Astrocyte of the spinal cord (primary cell): ENCODE measurements at regions not wholly inside any gene's neighbourhood (a gene's known extent, or its start where the extent isn't known, plus 50 kb on each side); places are given as distances from the start of the nearest gene placed in this dataset.
"Not testable (repeated sequence)": the region's sequence is repeated elsewhere in the genome, so short reads cannot be mapped to it uniquely, and the experiment has no call there.

Source experiments
- DNase-seq: peaks from one replicate; pipeline ENCODE4 v3.0.0; 2011; ENCODE audit warnings: low read depth, low spot score
- H3K4me3 ChIP-seq: 2 replicates; pipeline ENCODE4 v1.5.1; 2011; ENCODE audit warnings: low read depth, mild to moderate bottlenecking, low read length, moderate library complexity
- in situ Hi-C: cut with HindIII; loops from 2 replicates; pipeline ENCODE4 v1.10.0; 2017; ENCODE audit warnings: low sequenced_read_pairs
- TF ChIP-seq, protein P1 (sequence below): IDR thresholded peaks from 2 replicates; pipeline ENCODE4 v1.5.1; 2012; ENCODE audit warnings: low read depth, mild to moderate bottlenecking, low read length, inconsistent platforms

DNA sequence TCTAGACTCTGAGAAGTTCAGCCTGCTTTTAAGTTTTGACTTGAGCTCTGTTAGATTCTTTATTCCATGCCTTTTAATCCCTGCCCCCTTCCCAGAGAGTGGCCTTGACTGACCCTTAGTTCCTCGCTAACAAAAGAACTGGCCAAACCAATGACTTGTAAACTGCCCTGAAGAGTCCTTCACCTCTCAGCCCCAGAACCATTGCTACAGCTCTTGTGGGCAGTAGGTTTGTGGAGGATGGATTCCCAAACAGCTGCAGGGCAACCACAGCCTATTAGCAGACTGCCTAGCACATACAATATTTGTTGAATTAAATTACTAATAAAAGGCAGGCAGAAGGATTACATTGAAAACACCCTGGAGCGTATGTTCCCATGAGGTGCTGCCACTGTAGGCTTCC, 163.9 kb downstream of the MAIP1 start:
- TF ChIP-seq, protein P1, sequence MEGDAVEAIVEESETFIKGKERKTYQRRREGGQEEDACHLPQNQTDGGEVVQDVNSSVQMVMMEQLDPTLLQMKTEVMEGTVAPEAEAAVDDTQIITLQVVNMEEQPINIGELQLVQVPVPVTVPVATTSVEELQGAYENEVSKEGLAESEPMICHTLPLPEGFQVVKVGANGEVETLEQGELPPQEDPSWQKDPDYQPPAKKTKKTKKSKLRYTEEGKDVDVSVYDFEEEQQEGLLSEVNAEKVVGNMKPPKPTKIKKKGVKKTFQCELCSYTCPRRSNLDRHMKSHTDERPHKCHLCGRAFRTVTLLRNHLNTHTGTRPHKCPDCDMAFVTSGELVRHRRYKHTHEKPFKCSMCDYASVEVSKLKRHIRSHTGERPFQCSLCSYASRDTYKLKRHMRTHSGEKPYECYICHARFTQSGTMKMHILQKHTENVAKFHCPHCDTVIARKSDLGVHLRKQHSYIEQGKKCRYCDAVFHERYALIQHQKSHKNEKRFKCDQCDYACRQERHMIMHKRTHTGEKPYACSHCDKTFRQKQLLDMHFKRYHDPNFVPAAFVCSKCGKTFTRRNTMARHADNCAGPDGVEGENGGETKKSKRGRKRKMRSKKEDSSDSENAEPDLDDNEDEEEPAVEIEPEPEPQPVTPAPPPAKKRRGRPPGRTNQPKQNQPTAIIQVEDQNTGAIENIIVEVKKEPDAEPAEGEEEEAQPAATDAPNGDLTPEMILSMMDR = no peak
- H3K4me3 ChIP-seq = no peak overlapping the region
- DNase-seq = no peak
- in situ Hi-C loops = no loop called here

DNA sequence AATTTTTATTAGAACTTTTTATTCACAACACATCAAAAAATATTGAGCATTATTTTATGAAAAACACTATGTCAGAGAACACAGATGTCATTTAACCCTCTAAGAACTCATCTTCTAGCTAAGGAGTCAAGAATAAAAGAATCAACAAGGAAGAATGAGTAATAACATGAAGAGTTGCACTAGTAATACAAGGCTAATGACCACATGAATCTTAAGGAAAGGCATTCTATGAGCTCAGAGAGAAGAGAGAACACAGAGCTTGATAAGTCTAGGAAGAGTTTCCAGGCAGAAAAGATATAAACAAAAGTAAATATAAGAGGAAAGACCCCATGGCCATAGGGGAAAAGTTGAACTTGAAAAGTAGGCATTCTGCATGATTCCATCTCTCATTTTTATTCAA, 166.5 kb downstream of the MAIP1 start:
- DNase-seq = peak; percentile 23
- H3K4me3 ChIP-seq = no peak overlapping the region
- in situ Hi-C loops = no loop called here
- TF ChIP-seq, protein P1 = no peak

DNA sequence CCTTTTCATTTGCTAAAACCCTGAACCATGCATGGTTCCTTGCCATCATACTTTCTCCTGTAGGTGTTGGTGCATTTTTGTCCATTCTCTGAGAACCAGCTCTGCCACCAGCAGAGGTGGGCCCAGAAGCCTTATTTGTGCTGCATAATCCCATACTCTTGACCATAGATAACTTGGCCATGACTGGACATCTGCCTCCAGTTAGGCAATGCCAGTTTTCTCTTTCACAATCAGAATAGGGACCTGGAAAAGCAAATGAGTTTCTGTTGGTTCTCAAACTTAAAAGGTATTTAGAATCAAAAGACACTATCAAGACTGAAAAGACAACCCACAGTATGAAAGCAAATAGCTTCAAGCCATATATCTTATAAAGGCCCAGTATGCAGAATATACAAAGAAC, 167.3 kb downstream of the MAIP1 start:
- TF ChIP-seq, protein P1 = no peak
- in situ Hi-C loops = no loop called here
- H3K4me3 ChIP-seq = no peak overlapping the region
- DNase-seq = no peak

DNA sequence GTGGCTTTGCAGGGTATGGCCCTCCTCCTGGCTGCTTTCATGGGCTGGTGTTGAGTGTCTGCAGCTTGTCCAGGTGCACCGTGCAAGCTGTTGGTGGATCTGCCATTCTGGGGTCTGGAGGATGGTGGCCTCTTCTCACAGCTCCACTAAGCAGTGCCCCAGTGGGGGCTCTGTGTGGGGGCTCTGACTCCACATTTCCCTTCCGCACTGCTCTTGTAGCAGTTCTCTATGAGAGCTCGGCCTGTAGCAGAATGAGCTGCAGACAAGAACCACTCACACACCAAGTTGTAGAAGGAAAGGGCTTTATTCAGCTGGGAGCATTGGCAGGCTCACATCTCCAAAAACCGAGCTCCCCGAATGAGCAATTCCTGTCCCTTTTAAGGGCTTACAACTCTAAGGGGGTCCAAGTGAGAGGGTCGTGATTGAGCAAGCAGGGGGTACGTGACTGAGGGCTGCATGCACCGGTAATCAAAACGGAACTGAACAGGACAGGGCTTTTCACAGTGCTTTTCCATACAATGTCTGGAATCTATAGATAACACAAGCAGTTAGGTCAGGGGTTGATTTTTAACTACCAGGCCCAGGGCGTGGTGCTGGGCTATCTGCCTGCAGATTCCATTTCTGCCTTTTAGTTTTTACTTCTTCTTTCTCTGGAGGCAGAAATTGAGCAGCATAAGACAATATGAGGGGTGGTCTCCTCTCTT, 169.4 kb downstream of the MAIP1 start:
- in situ Hi-C loops, H3K4me3 ChIP-seq, DNase-seq: not testable (repeated sequence)

DNA sequence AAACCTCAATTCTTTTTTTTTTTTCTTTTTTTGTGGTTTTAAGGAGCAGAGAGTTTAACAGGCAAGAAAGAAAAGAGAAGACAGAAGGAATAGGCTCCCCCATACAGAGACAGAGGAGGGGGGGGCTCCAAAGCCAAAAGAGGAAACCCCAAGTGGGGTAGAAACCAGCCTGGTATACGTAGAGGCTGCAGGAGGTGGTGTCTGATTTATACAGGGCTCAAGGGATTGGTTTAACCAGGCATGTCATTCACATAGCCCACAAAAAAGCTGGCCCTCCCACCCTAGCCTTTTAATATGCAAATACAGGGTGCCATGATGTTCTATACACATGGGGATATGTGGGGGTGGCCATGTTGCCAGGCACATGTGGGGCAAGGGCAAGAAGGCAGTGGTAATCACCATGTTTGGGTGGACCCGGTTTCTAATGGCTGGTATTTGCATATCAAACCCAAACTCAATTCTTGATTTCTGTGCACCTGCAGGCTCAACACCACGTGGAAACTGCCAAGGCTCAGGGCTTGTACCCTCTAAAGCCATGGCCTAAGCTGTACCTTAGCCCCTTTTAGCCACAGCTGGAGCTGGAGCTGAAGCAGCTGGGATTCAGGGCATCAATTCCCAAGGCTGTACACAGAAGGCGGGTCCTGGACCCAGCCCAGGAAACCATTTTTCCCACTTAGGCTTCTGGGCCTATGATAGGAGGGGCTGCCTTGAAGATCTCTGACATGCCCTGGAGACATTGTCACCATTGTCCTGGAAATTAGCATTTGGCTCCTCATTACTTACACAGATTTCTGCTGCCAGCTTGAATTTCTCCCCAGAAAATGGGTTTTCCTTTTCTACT, 170.3 kb downstream of the MAIP1 start:
- no peak for DNase-seq
- no peak overlapping the region for H3K4me3 ChIP-seq
- TF ChIP-seq, protein P1 = no peak
- in situ Hi-C loops = no loop called here

DNA sequence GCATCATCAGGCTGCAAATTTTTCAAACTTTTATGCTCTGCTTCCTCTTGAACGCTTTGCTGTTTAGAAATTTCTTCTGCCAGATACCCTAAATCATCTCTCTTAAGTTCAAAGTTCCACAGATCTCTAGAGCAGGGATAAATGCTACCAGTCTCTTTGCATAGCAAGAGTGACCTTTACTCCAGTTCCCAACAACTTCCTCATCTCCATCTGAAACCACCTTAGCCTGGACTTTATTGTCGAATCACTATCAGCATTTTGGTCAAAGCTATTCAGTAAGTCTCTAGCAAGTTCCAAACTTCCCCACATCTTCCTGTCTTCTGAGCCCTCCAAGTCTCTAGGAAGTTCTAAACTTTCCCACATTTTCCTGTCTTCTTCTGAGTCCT, 170.9 kb downstream of the MAIP1 start:
- DNase-seq, H3K4me3 ChIP-seq, in situ Hi-C loops: not testable (repeated sequence)

DNA sequence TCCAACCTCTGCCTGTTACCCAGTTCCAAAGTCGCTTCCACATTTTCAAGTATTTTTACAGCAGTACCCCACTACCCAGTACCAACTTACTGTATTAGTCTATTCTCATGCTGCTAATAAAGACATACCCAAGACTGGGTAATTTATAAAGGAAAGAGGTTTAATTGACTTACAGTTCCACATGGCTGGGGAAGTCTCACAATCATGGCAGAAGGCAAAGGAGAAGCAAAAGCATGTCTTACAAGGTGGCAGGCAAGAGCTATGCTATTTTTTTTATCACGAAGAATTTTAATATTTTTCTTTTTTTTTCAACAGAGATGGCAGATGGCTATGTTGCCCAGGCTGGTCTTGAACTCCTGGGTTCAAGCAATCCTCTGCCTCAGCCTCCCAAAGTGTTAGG, 171.3 kb downstream of the MAIP1 start:
- in situ Hi-C loops, DNase-seq, H3K4me3 ChIP-seq: not testable (repeated sequence)

DNA sequence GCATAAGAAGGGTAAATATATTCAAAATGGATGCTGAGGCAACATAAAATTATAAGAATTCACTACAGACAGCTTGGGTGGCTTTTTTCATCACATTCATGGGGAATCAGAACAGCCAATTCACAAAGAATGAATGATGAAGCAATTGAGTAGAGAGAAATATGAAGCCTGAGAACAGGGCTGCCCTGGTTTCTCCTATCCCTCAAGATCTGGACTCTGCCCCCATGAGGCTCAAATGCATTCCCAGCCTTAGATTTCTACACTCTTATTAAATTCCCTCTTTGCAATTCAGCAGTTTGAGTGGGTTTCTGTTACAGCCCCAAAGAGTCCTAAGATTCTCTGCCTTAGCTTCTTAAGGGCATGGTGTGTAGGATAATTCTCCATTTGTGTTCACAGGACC, 172.5 kb downstream of the MAIP1 start:
- TF ChIP-seq, protein P1 = peak; percentile 11
- in situ Hi-C loops = no loop called here
- H3K4me3 ChIP-seq = no peak overlapping the region
- peak; percentile 26 for DNase-seq
